ENCODE measurements at regions not wholly inside any gene's neighbourhood (a gene's known extent, or its start where the extent isn't known, plus 50 kb on each side); places are given as distances from the start of the nearest gene placed in this dataset.

- Histone ChIP-seq H3K27ac (no peak overlapping the region), H3K4me1 (no peaks in the 10 kb centered on the region), H3K4me3 (no peak overlapping the region), H3K36me3 (no peaks in the 10 kb centered on the region), H3K9me3 (no peaks in the 10 kb centered on the region), H3K27me3 (no peaks in the 10 kb centered on the region)
- no peak for DNase-seq
- TF ChIP-seq POLR2AphosphoS5 (IDR thresholded peaks at IDR 0.05) (no peak), EP300 (IDR thresholded peaks at IDR 0.05) (no peak), POLR2A (IDR thresholded peaks at IDR 0.05) (no peak)
- TF ChIP-seq, protein P1, sequence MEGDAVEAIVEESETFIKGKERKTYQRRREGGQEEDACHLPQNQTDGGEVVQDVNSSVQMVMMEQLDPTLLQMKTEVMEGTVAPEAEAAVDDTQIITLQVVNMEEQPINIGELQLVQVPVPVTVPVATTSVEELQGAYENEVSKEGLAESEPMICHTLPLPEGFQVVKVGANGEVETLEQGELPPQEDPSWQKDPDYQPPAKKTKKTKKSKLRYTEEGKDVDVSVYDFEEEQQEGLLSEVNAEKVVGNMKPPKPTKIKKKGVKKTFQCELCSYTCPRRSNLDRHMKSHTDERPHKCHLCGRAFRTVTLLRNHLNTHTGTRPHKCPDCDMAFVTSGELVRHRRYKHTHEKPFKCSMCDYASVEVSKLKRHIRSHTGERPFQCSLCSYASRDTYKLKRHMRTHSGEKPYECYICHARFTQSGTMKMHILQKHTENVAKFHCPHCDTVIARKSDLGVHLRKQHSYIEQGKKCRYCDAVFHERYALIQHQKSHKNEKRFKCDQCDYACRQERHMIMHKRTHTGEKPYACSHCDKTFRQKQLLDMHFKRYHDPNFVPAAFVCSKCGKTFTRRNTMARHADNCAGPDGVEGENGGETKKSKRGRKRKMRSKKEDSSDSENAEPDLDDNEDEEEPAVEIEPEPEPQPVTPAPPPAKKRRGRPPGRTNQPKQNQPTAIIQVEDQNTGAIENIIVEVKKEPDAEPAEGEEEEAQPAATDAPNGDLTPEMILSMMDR (IDR thresholded peaks at IDR 0.05) = no peak
- intact Hi-C loops (cut with DNase I) = no loop called here
- 62 to 86% methylated on average over 1 of the region's 1 CpG for WGBS, 2 donors
Observed at GRCh38 chr11:32215157-32215556, 124.3 kb downstream of the RCN1 start.

DNA sequence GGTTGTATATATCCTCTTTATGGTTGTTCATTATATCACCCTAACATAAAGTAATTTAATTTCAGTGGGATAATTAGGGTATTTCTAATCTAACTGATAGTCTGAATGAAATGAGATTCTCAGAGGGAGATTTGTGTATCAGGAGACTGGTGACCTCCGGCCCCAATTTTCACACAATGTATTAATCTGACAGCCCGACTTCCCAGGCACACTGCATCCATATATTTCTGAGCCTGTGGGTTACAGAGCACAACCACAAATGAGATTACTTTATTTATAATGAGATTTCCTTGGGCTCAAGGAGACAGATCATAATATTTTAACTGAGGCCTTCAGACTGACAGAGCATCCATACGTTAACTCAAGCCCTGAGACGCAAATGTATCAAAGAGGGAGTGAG is 125.9 kb downstream of the RCN1 start:
- Histone ChIP-seq H3K36me3 (no peaks in the 10 kb centered on the region), H3K9me3 (no peaks in the 10 kb centered on the region), H3K27ac (no peak overlapping the region), H3K4me3 (no peak overlapping the region), H3K4me1 (no peaks in the 10 kb centered on the region), H3K27me3 (no peaks in the 10 kb centered on the region)
- TF ChIP-seq EP300 (IDR thresholded peaks at IDR 0.05) (no peak), POLR2A (IDR thresholded peaks at IDR 0.05) (no peak), POLR2AphosphoS5 (IDR thresholded peaks at IDR 0.05) (no peak)
- TF ChIP-seq, protein P1 (IDR thresholded peaks at IDR 0.05) = no peak
- DNase-seq = no peak
- intact Hi-C loops (cut with DNase I) = no loop called here
- WGBS, 2 donors = 87 to 96% methylated on average over 4 of the region's 4 CpGs

DNA sequence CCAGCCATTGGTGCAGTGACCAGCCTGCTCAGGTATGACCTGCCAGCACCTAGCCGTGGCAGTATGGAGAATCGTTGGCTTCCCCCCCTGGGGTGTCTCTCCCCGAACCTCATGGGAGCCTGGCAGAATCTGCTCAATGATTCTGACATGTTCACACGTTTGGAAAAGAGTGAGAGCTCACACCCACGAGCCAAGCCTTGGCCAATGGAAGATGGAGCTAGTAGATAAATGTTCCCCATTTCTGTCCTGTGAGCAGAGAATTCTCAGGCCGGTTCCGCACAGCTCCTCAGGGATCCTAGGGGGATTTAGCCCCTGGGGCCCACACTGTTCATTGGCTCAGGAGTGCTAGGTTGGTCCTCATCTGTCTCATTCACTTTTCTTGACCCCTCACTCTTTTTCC is 128.4 kb downstream of the RCN1 start:
- WGBS, 2 donors = 68 to 76% methylated on average over 7 of the region's 7 CpGs
- Histone ChIP-seq H3K27ac (no peak overlapping the region), H3K27me3 (no peaks in the 10 kb centered on the region), H3K4me1 (no peaks in the 10 kb centered on the region), H3K36me3 (no peaks in the 10 kb centered on the region), H3K9me3 (no peaks in the 10 kb centered on the region), H3K4me3 (no peak overlapping the region)
- TF ChIP-seq POLR2A (IDR thresholded peaks at IDR 0.05) (no peak), EP300 (IDR thresholded peaks at IDR 0.05) (no peak), POLR2AphosphoS5 (IDR thresholded peaks at IDR 0.05) (no peak)
- TF ChIP-seq, protein P1 (IDR thresholded peaks at IDR 0.05) = no peak
- intact Hi-C loops (cut with DNase I) = no loop called here
- DNase-seq = no peak

DNA sequence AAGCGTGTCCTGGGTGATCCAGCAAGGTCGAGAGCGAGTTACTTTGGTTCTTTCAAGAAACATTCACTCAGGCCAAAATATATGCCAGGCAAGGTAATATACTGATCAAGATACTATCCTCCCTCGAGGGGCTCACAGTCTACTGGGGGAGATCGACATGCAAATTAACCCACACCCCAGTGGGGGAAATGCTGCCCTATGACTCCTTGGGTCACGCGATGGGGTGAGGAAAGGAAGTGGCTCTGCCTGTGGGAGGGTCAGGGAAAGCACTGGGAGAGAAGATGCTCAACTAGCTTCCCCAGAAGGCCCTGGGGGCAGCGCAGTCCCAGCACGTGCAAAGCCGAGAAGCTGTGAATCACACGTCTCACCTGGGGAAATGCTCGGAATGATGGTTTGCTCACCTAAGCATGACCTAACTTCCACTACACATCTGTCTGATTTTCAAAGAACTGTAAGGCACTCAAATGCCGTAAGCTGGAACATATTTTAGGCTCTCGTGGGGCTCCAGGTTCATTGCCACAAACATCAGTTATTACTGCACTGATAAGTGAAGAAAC is 130.7 kb downstream of the RCN1 start:
- Histone ChIP-seq H3K4me3 (no peak overlapping the region), H3K9me3 (no peaks in the 10 kb centered on the region), H3K27me3 (no peaks in the 10 kb centered on the region), H3K36me3 (no peaks in the 10 kb centered on the region), H3K4me1 (no peaks in the 10 kb centered on the region), H3K27ac (no peak overlapping the region)
- no peak for DNase-seq
- WGBS, 2 donors = 86 to 88% methylated on average over 14 of the region's 14 CpGs
- intact Hi-C loops (cut with DNase I) = no loop called here
- TF ChIP-seq POLR2A (IDR thresholded peaks at IDR 0.05) (no peak), POLR2AphosphoS5 (IDR thresholded peaks at IDR 0.05) (no peak), EP300 (IDR thresholded peaks at IDR 0.05) (no peak)
- TF ChIP-seq, protein P1 (IDR thresholded peaks at IDR 0.05) = no peak

DNA sequence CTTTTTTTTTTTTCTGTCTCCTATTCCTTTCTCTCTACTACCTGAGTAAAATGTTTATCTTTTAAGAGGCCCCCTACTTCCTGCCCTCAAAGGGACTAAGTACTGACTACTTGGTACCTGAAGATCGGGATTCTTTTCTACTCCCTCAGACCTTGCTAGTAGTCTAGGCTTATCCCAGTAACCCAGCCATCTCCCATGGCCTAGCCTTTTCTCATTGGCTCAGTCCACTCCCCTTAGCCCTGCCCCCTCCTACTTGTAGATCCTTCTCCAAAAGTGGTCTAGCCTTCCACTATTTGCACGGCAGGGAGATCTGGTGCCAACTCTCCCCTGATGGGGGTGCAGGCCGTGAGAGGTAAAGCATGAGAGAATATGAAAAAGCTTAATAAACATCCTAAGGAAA is 133.7 kb downstream of the RCN1 start:
- H3K27ac ChIP-seq = no peak overlapping the region
- H3K9me3 ChIP-seq = no peaks in the 10 kb centered on the region
- WGBS, 2 donors = 74 to 81% methylated on average over 3 of the region's 3 CpGs
- no peaks in the 10 kb centered on the region for H3K4me1 ChIP-seq
- TF ChIP-seq, protein P1 (IDR thresholded peaks at IDR 0.05) = no peak
- TF ChIP-seq POLR2A (IDR thresholded peaks at IDR 0.05) = no peak
- TF ChIP-seq POLR2AphosphoS5 (IDR thresholded peaks at IDR 0.05) = no peak
- no peak for TF ChIP-seq EP300 (IDR thresholded peaks at IDR 0.05)
- intact Hi-C loops (cut with DNase I) = no loop called here
- H3K36me3 ChIP-seq = no peaks in the 10 kb centered on the region
- no peaks in the 10 kb centered on the region for H3K27me3 ChIP-seq
- no peak overlapping the region for H3K4me3 ChIP-seq
- DNase-seq = no peak
